ENCODE measurements at regions not wholly inside any gene's neighbourhood (a gene's known extent, or its start where the extent isn't known, plus 50 kb on each side); places are given as distances from the start of the nearest gene placed in this dataset.

GRCh38 chr16:80060470-80060869, 459.9 kb upstream of the MAF start:
- TF ChIP-seq CTCF (IDR thresholded peaks at IDR 0.05; ENCODE audit: low read depth, low read length, poor library complexity, severe bottlenecking) = no peak
- no peak for TF ChIP-seq EZH2phosphoT487 (IDR thresholded peaks at IDR 0.05; ENCODE audit: borderline replicate concordance, low read length)

Data from DOHH2 (cell line).